ENCODE measurements at regions not wholly inside any gene's neighbourhood (a gene's known extent, or its start where the extent isn't known, plus 50 kb on each side); places are given as distances from the start of the nearest gene placed in this dataset.

DNA sequence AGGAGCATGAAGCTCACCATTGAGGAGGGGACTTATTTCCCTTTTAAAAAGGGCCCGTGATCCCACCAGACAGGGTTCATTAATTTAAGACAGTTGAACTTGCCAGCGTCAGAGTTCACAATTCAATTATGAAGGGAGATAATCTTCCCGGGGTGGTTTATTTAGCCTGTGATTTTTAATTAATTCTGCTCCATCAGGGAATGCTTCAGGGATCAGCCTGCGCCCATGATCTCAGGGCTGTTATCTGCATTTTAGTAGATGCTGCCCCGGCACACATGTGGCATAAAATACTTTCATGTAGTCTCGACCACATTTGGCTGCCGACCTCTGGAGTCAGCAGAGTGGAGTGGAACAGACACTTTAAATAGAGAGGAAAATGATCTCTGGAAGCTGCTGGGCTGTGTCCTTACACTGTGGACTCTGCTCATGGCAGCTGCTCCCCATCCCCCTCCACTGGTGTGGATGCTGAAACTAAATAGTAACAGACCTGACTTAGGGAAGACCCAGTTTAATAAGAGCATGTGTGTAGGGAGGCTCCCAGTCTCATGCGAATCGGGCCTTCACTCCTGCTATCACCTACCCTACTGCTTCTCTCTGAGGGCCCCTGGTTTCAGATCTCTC lies 256.9 kb downstream of the TEX29 start:
- TF ChIP-seq, protein P1, sequence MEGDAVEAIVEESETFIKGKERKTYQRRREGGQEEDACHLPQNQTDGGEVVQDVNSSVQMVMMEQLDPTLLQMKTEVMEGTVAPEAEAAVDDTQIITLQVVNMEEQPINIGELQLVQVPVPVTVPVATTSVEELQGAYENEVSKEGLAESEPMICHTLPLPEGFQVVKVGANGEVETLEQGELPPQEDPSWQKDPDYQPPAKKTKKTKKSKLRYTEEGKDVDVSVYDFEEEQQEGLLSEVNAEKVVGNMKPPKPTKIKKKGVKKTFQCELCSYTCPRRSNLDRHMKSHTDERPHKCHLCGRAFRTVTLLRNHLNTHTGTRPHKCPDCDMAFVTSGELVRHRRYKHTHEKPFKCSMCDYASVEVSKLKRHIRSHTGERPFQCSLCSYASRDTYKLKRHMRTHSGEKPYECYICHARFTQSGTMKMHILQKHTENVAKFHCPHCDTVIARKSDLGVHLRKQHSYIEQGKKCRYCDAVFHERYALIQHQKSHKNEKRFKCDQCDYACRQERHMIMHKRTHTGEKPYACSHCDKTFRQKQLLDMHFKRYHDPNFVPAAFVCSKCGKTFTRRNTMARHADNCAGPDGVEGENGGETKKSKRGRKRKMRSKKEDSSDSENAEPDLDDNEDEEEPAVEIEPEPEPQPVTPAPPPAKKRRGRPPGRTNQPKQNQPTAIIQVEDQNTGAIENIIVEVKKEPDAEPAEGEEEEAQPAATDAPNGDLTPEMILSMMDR (IDR thresholded peaks at IDR 0.05; ENCODE audit: low read depth, low read length) = no peak
- H3K4me3 ChIP-seq (ENCODE audit: low read depth, low read length) = no peak overlapping the region

DNA sequence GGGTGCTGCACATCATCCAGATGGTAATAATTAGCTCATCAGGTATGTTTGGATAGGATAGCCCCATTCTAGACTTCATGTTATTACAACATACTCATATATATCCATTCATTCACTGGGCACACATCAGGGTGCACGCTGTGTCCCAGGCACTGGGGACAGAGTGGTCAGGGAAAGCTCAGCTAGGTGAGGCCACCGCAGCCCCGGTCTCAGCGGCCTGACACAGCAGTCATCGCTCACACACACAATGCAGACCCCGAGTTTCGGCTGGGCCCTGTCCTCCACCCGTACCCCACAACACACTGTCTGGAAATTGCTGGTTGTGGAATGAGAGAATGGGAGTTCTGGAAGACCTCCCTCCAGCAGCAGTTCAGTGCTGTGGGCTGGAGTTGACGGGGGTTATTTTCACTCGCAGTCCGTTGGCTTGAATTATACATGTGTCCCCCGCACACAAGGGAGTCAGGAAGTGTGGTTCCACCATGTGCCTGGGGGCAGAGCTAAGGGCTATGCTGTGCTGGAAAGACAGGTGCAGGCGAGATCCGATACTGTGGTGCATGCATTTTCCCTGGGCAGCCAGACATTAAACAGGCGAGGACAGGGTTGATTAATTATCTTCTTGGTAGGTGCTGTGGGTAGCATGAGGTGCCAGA lies 257.6 kb downstream of the TEX29 start:
- H3K4me3 ChIP-seq (ENCODE audit: low read depth, low read length) = no peak overlapping the region

DNA sequence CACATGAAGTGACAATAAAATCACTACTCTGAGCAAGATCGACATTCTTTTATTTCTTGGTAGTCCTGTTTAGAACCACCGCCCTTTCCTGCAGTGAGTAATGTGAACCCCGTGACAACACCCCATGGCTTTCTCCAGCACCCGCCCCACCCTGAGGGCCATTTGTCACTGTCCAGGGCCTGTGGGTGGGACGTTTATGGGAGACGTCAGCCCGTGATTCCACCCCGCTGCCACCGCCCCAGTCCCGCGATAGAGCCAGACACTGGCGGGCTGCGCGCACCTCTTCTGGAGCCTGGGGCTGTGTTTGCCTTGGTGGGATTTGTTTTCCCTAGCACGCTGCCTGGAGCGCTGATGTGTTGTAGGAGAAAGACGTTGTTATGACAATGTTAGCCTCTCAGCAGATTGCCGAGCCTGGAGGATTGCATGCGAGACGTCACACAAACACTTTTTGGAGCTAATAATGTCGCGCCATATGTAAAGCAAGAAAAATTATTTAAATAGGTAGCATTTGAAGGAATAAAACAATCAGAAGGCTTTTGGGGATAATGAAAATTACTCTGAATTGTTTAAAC lies 263.7 kb downstream of the TEX29 start:
- TF ChIP-seq, protein P1 (IDR thresholded peaks at IDR 0.05; ENCODE audit: low read depth, low read length) = no peak
- H3K4me3 ChIP-seq (ENCODE audit: low read depth, low read length) = no peak overlapping the region

More for the DNA sequence above, 257.6 kb downstream of the TEX29 start:
- TF ChIP-seq, protein P1 (IDR thresholded peaks at IDR 0.05; ENCODE audit: low read depth, low read length) = no peak

DNA sequence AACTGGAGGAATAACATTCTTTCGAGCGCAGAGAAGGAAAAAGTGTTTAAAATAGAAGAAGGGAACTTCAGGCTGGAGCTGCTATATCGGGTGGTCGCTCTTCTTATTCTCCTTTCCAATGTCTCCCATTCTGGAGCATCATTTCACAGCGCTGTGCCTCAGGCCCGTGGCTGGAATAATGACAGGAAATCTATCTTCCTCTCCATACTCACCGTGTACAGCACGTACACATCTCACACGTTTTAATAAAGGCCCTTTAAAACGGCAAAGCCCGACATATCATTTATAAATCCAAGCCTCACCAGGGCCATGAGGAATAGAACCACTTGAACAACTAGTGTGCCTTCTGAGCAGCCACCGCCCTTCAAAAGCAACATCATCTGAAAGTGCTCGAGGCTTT lies 264.4 kb downstream of the TEX29 start:
- TF ChIP-seq, protein P1 (IDR thresholded peaks at IDR 0.05; ENCODE audit: low read depth, low read length) = no peak
- no peak overlapping the region for H3K4me3 ChIP-seq (ENCODE audit: low read depth, low read length)

DNA sequence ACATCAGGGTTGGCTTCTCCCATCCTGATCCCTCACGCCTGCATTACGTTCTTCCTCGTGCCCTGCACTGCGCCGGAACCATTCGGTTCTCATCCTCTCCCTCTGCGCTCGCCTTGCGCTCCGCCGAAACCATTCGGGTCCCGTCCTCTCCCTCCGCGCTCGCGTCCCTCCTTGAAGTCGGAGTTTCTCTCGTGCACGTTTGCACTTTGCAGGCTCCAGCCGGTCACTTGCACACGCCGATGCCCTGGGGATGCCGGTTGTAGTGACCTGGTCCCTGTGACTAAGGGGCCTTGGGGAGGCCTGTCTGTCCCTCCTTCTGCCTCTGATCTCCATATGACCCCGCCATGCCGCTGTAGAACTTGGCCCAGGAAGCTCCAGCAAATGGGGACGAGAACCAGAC lies 265.8 kb downstream of the TEX29 start:
- no peak overlapping the region for H3K4me3 ChIP-seq (ENCODE audit: low read depth, low read length)
- TF ChIP-seq, protein P1 (IDR thresholded peaks at IDR 0.05; ENCODE audit: low read depth, low read length) = no peak

DNA sequence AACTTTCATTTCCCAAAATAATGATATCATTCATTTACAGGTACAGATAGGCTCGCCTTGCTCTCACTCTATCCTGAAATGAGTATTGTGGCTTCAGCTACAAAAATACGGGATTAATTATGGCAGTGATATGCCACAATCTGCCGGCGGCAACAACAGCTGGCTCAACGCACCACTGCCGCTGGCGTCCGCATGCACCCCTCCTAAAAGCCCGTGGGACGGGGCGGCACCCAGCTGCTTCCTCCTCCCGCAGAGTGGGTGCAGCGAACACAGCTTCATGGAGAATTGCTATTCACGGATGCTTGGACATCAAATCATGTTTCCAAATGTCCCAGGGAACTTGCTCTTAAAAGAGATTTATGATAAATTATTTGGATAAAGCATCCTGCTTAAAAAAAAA lies 266.8 kb downstream of the TEX29 start:
- TF ChIP-seq, protein P1 (IDR thresholded peaks at IDR 0.05; ENCODE audit: low read depth, low read length) = no peak
- no peak overlapping the region for H3K4me3 ChIP-seq (ENCODE audit: low read depth, low read length)

DNA sequence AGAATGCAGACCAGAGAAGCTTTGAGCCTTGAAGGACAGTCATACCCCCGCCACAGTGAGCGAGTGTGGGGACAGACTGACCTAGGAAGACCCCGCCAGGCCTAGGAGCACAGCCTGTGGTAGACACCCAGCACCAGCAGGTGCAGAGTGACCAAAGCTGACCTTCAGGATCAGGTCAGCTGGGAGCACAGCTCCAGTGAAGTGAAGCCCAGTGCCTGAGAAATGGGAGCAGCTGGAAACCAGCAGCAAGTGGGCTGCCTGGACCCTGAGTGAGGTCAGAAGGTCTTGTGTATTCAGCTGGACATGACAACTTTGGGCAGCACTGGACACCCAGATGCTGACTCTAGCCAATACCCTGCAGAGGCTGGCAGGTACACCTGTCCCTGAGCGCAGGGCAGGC lies 268.9 kb downstream of the TEX29 start:
- TF ChIP-seq, protein P1 (IDR thresholded peaks at IDR 0.05; ENCODE audit: low read depth, low read length) = no peak
- H3K4me3 ChIP-seq (ENCODE audit: low read depth, low read length) = no peak overlapping the region

Data from WI38 (cell line).